Neural progenitor cell (in vitro differentiated cells): ENCODE measurements at regions not wholly inside any gene's neighbourhood (a gene's known extent, or its start where the extent isn't known, plus 50 kb on each side); places are given as distances from the start of the nearest gene placed in this dataset.

Experiments used
- EZH2 ChIP-seq: fragments of 200-600 bp; sonication (generic); IDR thresholded peaks from 2 replicates; pipeline ENCODE4 v1.6.1; 2017; ENCODE audit warnings: antibody characterized with exemption, mild to moderate bottlenecking, moderate library complexity
- EZH2phosphoT487 ChIP-seq: fragments of 200-600 bp; sonication (generic); IDR thresholded peaks from 2 replicates; pipeline ENCODE4 v1.6.1; 2017; ENCODE audit warnings: antibody characterized with exemption
- TF ChIP-seq, protein P1 (sequence below): fragments of 200-600 bp; sonication (generic); IDR thresholded peaks from 2 replicates; pipeline ENCODE4 v1.5.1; 2017; ENCODE audit warnings: antibody characterized with exemption, mild to moderate bottlenecking

DNA sequence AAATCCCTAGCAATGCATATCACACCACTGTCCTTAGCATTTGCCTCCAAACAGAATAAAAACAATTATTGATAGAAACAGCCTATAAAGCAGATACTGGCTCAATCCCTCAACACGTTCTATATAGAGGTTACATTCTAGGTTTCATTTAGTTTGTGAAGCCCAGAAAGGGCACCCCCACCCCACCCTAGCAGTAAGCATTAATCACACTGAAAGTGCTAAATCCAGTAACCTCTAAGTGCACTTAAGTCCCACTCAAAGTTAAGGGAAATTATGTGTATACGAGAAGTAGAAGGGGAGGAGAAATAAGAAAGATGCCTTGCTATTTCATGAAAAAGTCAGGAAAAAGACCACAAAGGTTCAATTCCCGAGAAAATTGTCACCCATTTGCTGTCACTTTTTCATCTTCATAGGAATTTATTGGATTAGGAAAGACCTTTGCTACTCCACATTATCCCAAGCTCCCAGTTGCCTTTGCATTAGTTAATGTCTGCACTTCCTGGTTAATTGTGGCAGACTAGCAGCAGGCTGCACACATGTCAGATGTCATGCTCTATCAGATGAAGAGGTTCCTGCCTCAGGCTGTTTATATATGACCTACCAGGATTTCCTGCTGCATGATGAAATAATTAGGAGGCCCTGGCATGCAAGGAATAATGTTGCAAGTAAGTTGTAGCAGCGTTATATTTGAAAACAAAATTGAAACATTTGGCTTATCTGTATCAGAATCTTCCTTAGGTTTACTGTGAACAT lies 54.5 kb upstream of the LHX8 start:
- TF ChIP-seq, protein P1, sequence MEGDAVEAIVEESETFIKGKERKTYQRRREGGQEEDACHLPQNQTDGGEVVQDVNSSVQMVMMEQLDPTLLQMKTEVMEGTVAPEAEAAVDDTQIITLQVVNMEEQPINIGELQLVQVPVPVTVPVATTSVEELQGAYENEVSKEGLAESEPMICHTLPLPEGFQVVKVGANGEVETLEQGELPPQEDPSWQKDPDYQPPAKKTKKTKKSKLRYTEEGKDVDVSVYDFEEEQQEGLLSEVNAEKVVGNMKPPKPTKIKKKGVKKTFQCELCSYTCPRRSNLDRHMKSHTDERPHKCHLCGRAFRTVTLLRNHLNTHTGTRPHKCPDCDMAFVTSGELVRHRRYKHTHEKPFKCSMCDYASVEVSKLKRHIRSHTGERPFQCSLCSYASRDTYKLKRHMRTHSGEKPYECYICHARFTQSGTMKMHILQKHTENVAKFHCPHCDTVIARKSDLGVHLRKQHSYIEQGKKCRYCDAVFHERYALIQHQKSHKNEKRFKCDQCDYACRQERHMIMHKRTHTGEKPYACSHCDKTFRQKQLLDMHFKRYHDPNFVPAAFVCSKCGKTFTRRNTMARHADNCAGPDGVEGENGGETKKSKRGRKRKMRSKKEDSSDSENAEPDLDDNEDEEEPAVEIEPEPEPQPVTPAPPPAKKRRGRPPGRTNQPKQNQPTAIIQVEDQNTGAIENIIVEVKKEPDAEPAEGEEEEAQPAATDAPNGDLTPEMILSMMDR: no peak
- TF ChIP-seq EZH2phosphoT487: no peak
- TF ChIP-seq EZH2: no peak
